ENCODE measurements at regions not wholly inside any gene's neighbourhood (a gene's known extent, or its start where the extent isn't known, plus 50 kb on each side); places are given as distances from the start of the nearest gene placed in this dataset.

- Mint-ChIP-seq H3K36me3 (ENCODE audit: low read depth) (no peaks in the 10 kb centered on the region), H3K4me3 (no peak overlapping the region), H3K27ac (no peak overlapping the region), H3K4me1 (ENCODE audit: low read depth) (no peaks in the 10 kb centered on the region), H3K27me3 (no peaks in the 10 kb centered on the region), H3K9me3 (no peaks in the 10 kb centered on the region)
- no peak for DNase-seq
- ChIA-PET POLR2A (no interaction called here), CTCF (interaction anchor here (1.1 kb wide), 1 partner anchor 10 kb away, joined by 3 read pairs; no protein-coding TSS in a partner anchor)
- TF ChIP-seq CTCF (IDR thresholded peaks at IDR 0.05) = no peak
- intact Hi-C loops (cut with micrococcal nuclease) = no loop called here
- ATAC-seq = no peak
Observed at GRCh38 chr5:6252581-6252980, 125.8 kb downstream of the MED10 start.

- no peaks in the 10 kb centered on the region for H3K27me3 Mint-ChIP-seq
- no peak for TF ChIP-seq CTCF (IDR thresholded peaks at IDR 0.05)
- ChIA-PET CTCF (interaction anchor here (1.1 kb wide), 1 partner anchor 11 kb away, joined by 3 read pairs; no protein-coding TSS in a partner anchor), POLR2A (no interaction called here)
- ATAC-seq (no peak), DNase-seq (no peak)
- H3K4me1 Mint-ChIP-seq (ENCODE audit: low read depth) = no peaks in the 10 kb centered on the region
- H3K27ac Mint-ChIP-seq = no peak overlapping the region
- no peaks in the 10 kb centered on the region for H3K9me3 Mint-ChIP-seq
- intact Hi-C loops (cut with micrococcal nuclease) = no loop called here
- H3K36me3 Mint-ChIP-seq (ENCODE audit: low read depth) = no peaks in the 10 kb centered on the region
- no peak overlapping the region for H3K4me3 Mint-ChIP-seq
Observed at GRCh38 chr5:6251565-6252102, 126.7 kb downstream of the MED10 start.

GRCh38 chr5:6250121-6250520 lies 128.2 kb downstream of the MED10 start:
- Mint-ChIP-seq H3K27ac (no peak overlapping the region), H3K27me3 (no peaks in the 10 kb centered on the region), H3K4me3 (no peak overlapping the region), H3K9me3 (no peaks in the 10 kb centered on the region), H3K36me3 (ENCODE audit: low read depth) (no peaks in the 10 kb centered on the region), H3K4me1 (ENCODE audit: low read depth) (no peaks in the 10 kb centered on the region)
- no peak for TF ChIP-seq CTCF (IDR thresholded peaks at IDR 0.05)
- intact Hi-C loops (cut with micrococcal nuclease) = no loop called here
- CTCF ChIA-PET = interaction anchor here (0.6 kb wide), 1 partner anchor 617 kb away, joined by 3 read pairs; no protein-coding TSS in a partner anchor
- DNase-seq = no peak
- no peak for ATAC-seq
- POLR2A ChIA-PET = no interaction called here

- ChIA-PET CTCF (no interaction called here), POLR2A (interaction anchor here (0.8 kb wide), 1 partner anchor 48 kb away, joined by 3 read pairs; no protein-coding TSS in a partner anchor)
- Mint-ChIP-seq H3K4me1 (ENCODE audit: low read depth) (no peaks in the 10 kb centered on the region), H3K36me3 (ENCODE audit: low read depth) (no peaks in the 10 kb centered on the region), H3K9me3 (no peaks in the 10 kb centered on the region), H3K27me3 (no peaks in the 10 kb centered on the region), H3K27ac (no peak overlapping the region), H3K4me3 (no peak overlapping the region)
- no peak for ATAC-seq
- no peak for TF ChIP-seq CTCF (IDR thresholded peaks at IDR 0.05)
- DNase-seq = no peak
- intact Hi-C loops (cut with micrococcal nuclease) = no loop called here
Observed at GRCh38 chr5:6248132-6248531, 130.2 kb downstream of the MED10 start.

- TF ChIP-seq CTCF (IDR thresholded peaks at IDR 0.05) = no peak
- H3K27me3 Mint-ChIP-seq = no peaks in the 10 kb centered on the region
- no peaks in the 10 kb centered on the region for H3K36me3 Mint-ChIP-seq (ENCODE audit: low read depth)
- ChIA-PET POLR2A (no interaction called here), CTCF (no interaction called here)
- no peaks in the 10 kb centered on the region for H3K4me1 Mint-ChIP-seq (ENCODE audit: low read depth)
- DNase-seq (no peak), ATAC-seq (no peak)
- H3K4me3 Mint-ChIP-seq = no peak overlapping the region
- no peak overlapping the region for H3K27ac Mint-ChIP-seq
- H3K9me3 Mint-ChIP-seq = no peaks in the 10 kb centered on the region
- intact Hi-C loops (cut with micrococcal nuclease) = no loop called here
Observed at GRCh38 chr5:6246820-6247437, 131.4 kb downstream of the MED10 start.

All from activated CD8-positive, alpha-beta T cell treated with anti-CD3 and anti-CD28 coated beads for 36 hours (primary cell).